DOHH2 (cell line): ENCODE measurements at regions not wholly inside any gene's neighbourhood (a gene's known extent, or its start where the extent isn't known, plus 50 kb on each side); places are given as distances from the start of the nearest gene placed in this dataset.

Experiments used
- EZH2phosphoT487 ChIP-seq: fragments of 200-600 bp; sonication (generic); IDR thresholded peaks from 2 replicates; pipeline ENCODE4 v1.6.1; 2017; ENCODE audit warnings: borderline replicate concordance, mild to moderate bottlenecking, antibody characterized with exemption, low read length, moderate library complexity, mixed read lengths
- TF ChIP-seq, protein P1 (sequence below): fragments of 200-600 bp; sonication (generic); IDR thresholded peaks from one replicate; pipeline ENCODE4 v1.5.1; 2014; ENCODE audit warnings: antibody characterized with exemption, mild to moderate bottlenecking, low read depth, low read length; ENCODE audit not compliant: poor library complexity, severe bottlenecking

DNA sequence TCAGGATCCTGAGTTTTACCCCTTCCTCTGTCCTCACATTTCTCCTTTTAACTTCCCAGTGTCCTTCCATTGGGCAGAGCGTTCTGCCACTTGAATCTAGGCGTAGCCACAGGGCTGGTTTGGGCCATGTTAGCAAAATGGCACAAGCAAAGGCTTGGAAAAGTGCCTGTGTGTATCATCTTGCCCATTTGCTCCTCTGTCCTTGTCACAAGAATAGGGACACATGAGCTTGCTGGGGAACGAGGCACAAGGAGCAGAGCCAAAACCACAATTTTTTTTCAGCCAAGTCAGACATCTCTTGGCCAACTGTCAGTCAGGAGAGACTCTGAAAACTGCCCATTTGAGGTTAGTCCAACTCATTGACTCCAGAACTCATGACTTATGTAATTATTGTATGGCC lies 285.2 kb downstream of the ZNF248 start:
- TF ChIP-seq, protein P1, sequence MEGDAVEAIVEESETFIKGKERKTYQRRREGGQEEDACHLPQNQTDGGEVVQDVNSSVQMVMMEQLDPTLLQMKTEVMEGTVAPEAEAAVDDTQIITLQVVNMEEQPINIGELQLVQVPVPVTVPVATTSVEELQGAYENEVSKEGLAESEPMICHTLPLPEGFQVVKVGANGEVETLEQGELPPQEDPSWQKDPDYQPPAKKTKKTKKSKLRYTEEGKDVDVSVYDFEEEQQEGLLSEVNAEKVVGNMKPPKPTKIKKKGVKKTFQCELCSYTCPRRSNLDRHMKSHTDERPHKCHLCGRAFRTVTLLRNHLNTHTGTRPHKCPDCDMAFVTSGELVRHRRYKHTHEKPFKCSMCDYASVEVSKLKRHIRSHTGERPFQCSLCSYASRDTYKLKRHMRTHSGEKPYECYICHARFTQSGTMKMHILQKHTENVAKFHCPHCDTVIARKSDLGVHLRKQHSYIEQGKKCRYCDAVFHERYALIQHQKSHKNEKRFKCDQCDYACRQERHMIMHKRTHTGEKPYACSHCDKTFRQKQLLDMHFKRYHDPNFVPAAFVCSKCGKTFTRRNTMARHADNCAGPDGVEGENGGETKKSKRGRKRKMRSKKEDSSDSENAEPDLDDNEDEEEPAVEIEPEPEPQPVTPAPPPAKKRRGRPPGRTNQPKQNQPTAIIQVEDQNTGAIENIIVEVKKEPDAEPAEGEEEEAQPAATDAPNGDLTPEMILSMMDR, result no peak
- TF ChIP-seq EZH2phosphoT487, result no peak
